Gastroesophageal sphincter (tissue), 4 donors: ENCODE measurements at regions not wholly inside any gene's neighbourhood (a gene's known extent, or its start where the extent isn't known, plus 50 kb on each side); places are given as distances from the start of the nearest gene placed in this dataset.

ENCODE experiments used
- ATAC-seq: fragments of 150-250 bp; one replicate; pipeline ENCODE4 v1.9.1; 2016; ENCODE audit warnings: mild to moderate bottlenecking, moderate library complexity
- H3K27ac ChIP-seq, 4 donors: fragments of 200-600 bp; sonication (generic) in 3 of 4; 1 replicate in 3 of 4; 2 replicates in 1 of 4; pipeline ENCODE4 v1.5.1; 2016 to 2019
- H3K27me3 ChIP-seq: fragments of 200-600 bp; sonication (generic); one replicate; pipeline ENCODE4 v1.5.1; 2019
- H3K36me3 ChIP-seq, 2 donors: fragments of 200-600 bp; sonication (generic); one replicate each; pipeline ENCODE4 v1.5.1; 2019; ENCODE audit warnings: control low read depth in 1 of 2
- H3K4me1 ChIP-seq, 3 donors: fragments of 200-600 bp; sonication (generic); 1 replicate in 2 of 3; 2 replicates in 1 of 3; pipeline ENCODE4 v1.5.1; 2016 to 2019; ENCODE audit warnings: control low read depth in 2 of 3
- H3K4me3 ChIP-seq, 2 donors: fragments of 200-600 bp; sonication (generic); one replicate each; pipeline ENCODE4 v1.5.1; 2019; ENCODE audit warnings: mild to moderate bottlenecking in 1 of 2, moderate library complexity in 1 of 2
- H3K9me3 ChIP-seq, 3 donors: fragments of 200-600 bp; sonication (generic); one replicate each; pipeline ENCODE4 v1.5.1; 2017 to 2019; ENCODE audit warnings: control low read depth in 2 of 3
- CTCF ChIP-seq, 4 experiments: fragments of 200-600 bp in 2 of 4; fragments of 450-650 bp in 2 of 4; sonication (generic) in 1 of 4; IDR thresholded peaks; one replicate each; pipeline ENCODE4 v1.5.1; 2017 to 2019; ENCODE audit warnings: antibody characterized with exemption in 4 of 4, mild to moderate bottlenecking in 2 of 4, moderate library complexity in 2 of 4
- EP300 ChIP-seq: sonication (generic); formaldehyde crosslinking; IDR thresholded peaks from one replicate; pipeline ENCODE4 v1.6.1; 2017; ENCODE audit warnings: antibody characterized with exemption, mild to moderate bottlenecking
- POLR2A ChIP-seq, 2 donors: fragments of 450-650 bp; IDR thresholded peaks; one replicate each; pipeline ENCODE4 v1.6.1; 2017; ENCODE audit warnings: antibody characterized with exemption in 2 of 2, mild to moderate bottlenecking in 2 of 2, moderate library complexity in 1 of 2
- POLR2AphosphoS5 ChIP-seq: sonication (generic); formaldehyde crosslinking; IDR thresholded peaks from one replicate; pipeline ENCODE4 v1.6.1; 2017; ENCODE audit warnings: antibody characterized with exemption
- WGBS, 2 donors: methylation state at CpG; one replicate each; pipeline ENCODE4 v1.1.5; 2018; ENCODE audit warnings: low coverage in 1 of 2; 5-methylcytosine and 5-hydroxymethylcytosine counted together

- no peaks in the 10 kb centered on the region for H3K27me3 ChIP-seq
- H3K27ac ChIP-seq: no peak overlapping the region
- H3K9me3 ChIP-seq: no peaks in the 10 kb centered on the region
- H3K4me1 ChIP-seq: peaks cover 0 to 5% (median 0%) of the 10 kb centered on the region in 3 donors
- no peak overlapping the region for H3K4me3 ChIP-seq
- WGBS, 2 donors: 22 to 50% methylated on average over 3 to 5 of the region's 6 CpGs
- TF ChIP-seq EP300: no peak
- no peak for TF ChIP-seq CTCF (IDR thresholded peaks at IDR 0.05)
- TF ChIP-seq POLR2AphosphoS5: no peak
- TF ChIP-seq POLR2A (IDR thresholded peaks at IDR 0.05): no peak
- H3K36me3 ChIP-seq: no peaks in the 10 kb centered on the region
- no peak for ATAC-seq
These were observed 212.6 kb downstream of the TGFB2 start for GRCh38 chr1:218557731-218558130.

GRCh38 chr1:218558271-218558810, 213.2 kb downstream of the TGFB2 start:
- no peaks in the 10 kb centered on the region for H3K9me3 ChIP-seq
- no peaks in the 10 kb centered on the region for H3K36me3 ChIP-seq
- no peak overlapping the region for H3K4me3 ChIP-seq
- no peak for ATAC-seq
- H3K27ac ChIP-seq: no peak overlapping the region
- H3K27me3 ChIP-seq: no peaks in the 10 kb centered on the region
- 56 to 75% methylated on average over 3 of the region's 3 CpGs for WGBS, 2 donors
- no peak for TF ChIP-seq POLR2A (IDR thresholded peaks at IDR 0.05)
- TF ChIP-seq POLR2AphosphoS5: no peak
- TF ChIP-seq EP300: no peak
- TF ChIP-seq CTCF (IDR thresholded peaks at IDR 0.05): no peak
- peaks cover 0 to 5% (median 0%) of the 10 kb centered on the region in 3 donors for H3K4me1 ChIP-seq

- WGBS, 2 donors: 88 to 100% methylated on average over 1 of the region's 1 CpG
- no peak overlapping the region for H3K4me3 ChIP-seq
- H3K36me3 ChIP-seq: no peaks in the 10 kb centered on the region
- ATAC-seq: no peak
- no peak overlapping the region for H3K27ac ChIP-seq
- H3K9me3 ChIP-seq: no peaks in the 10 kb centered on the region
- no peaks in the 10 kb centered on the region for H3K4me1 ChIP-seq
- no peaks in the 10 kb centered on the region for H3K27me3 ChIP-seq
- no peak for TF ChIP-seq EP300
- no peak for TF ChIP-seq POLR2A (IDR thresholded peaks at IDR 0.05)
- TF ChIP-seq CTCF (IDR thresholded peaks at IDR 0.05): no peak
- TF ChIP-seq POLR2AphosphoS5: no peak
These were observed 220.2 kb downstream of the TGFB2 start for GRCh38 chr1:218565377-218565776.

- no peak overlapping the region for H3K27ac ChIP-seq
- ATAC-seq: peak; percentile 54
- WGBS, 2 donors: 65 to 68% methylated on average over 2 to 3 of the region's 5 CpGs
- H3K27me3 ChIP-seq: no peaks in the 10 kb centered on the region
- H3K4me3 ChIP-seq: no peak overlapping the region
- no peaks in the 10 kb centered on the region for H3K36me3 ChIP-seq
- H3K4me1 ChIP-seq: no peaks in the 10 kb centered on the region
- TF ChIP-seq POLR2AphosphoS5 (no peak), EP300 (no peak), POLR2A (IDR thresholded peaks at IDR 0.05) (no peak), CTCF (IDR thresholded peaks at IDR 0.05) (no peak)
- H3K9me3 ChIP-seq: no peaks in the 10 kb centered on the region
These were observed 223.9 kb downstream of the TGFB2 start for GRCh38 chr1:218568962-218569550.

GRCh38 chr1:218570456-218570855, 225.3 kb downstream of the TGFB2 start:
- Histone ChIP-seq H3K4me3 (no peak overlapping the region), H3K27ac (no peak overlapping the region), H3K4me1 (no peaks in the 10 kb centered on the region), H3K36me3 (no peaks in the 10 kb centered on the region), H3K27me3 (no peaks in the 10 kb centered on the region), H3K9me3 (no peaks in the 10 kb centered on the region)
- ATAC-seq: no peak
- TF ChIP-seq EP300 (no peak), POLR2AphosphoS5 (no peak), POLR2A (IDR thresholded peaks at IDR 0.05) (no peak), CTCF (IDR thresholded peaks at IDR 0.05) (no peak)
- 97 to 100% methylated on average over 1 to 2 of the region's 2 CpGs for WGBS, 2 donors
